NB4 (cell line): ENCODE measurements at regions not wholly inside any gene's neighbourhood (a gene's known extent, or its start where the extent isn't known, plus 50 kb on each side); places are given as distances from the start of the nearest gene placed in this dataset.

Experiments
- DNase-seq: peaks from one replicate; pipeline ENCODE4 v3.0.0; 2010; ENCODE audit warnings: low read depth
- H3K4me3 ChIP-seq: one replicate; pipeline ENCODE4 v1.5.1; 2011; ENCODE audit warnings: mild to moderate bottlenecking, low read depth, low read length, moderate library complexity
- CTCF ChIP-seq: IDR thresholded peaks from one replicate; pipeline ENCODE4 v1.5.1; 2012; ENCODE audit warnings: low read depth, low read length
- MAX ChIP-seq: IDR thresholded peaks from 2 replicates; pipeline ENCODE4 v1.6.1; 2011; ENCODE audit warnings: low read depth, low read length
- MYC ChIP-seq: IDR thresholded peaks from 2 replicates; pipeline ENCODE4 v1.6.1; 2011; ENCODE audit warnings: low read depth, low read length
- POLR2A ChIP-seq: IDR thresholded peaks from 2 replicates; pipeline ENCODE4 v1.6.1; 2011; ENCODE audit warnings: mild to moderate bottlenecking; ENCODE audit not compliant: insufficient read length; ENCODE audit errors: extremely low read depth

GRCh38 chr12:58154359-58154758 lies 213.0 kb downstream of the ATP23 start:
- H3K4me3 ChIP-seq: no peak overlapping the region
- no peak for TF ChIP-seq POLR2A
- TF ChIP-seq CTCF: no peak
- no peak for TF ChIP-seq MAX
- TF ChIP-seq MYC: no peak
- no peak for DNase-seq

GRCh38 chr12:58156697-58157096 lies 215.3 kb downstream of the ATP23 start:
- TF ChIP-seq POLR2A: no peak
- TF ChIP-seq CTCF: no peak
- no peak for TF ChIP-seq MYC
- no peak for TF ChIP-seq MAX
- no peak overlapping the region for H3K4me3 ChIP-seq

GRCh38 chr12:58159941-58160340 lies 218.6 kb downstream of the ATP23 start:
- TF ChIP-seq CTCF (no peak), MYC (no peak), POLR2A (no peak), MAX (no peak)
- H3K4me3 ChIP-seq: no peak overlapping the region

More at GRCh38 chr12:58156697-58157096, 215.3 kb downstream of the ATP23 start:
- no peak for DNase-seq

GRCh38 chr12:58161773-58162172 lies 220.4 kb downstream of the ATP23 start:
- no peak overlapping the region for H3K4me3 ChIP-seq
- TF ChIP-seq POLR2A: no peak
- TF ChIP-seq MAX: no peak
- TF ChIP-seq CTCF: no peak
- no peak for TF ChIP-seq MYC
- no peak for DNase-seq

More at GRCh38 chr12:58159941-58160340, 218.6 kb downstream of the ATP23 start:
- no peak for DNase-seq

- no peak overlapping the region for H3K4me3 ChIP-seq
- DNase-seq: no peak
- no peak for TF ChIP-seq CTCF
- TF ChIP-seq POLR2A: no peak
- TF ChIP-seq MAX: no peak
- TF ChIP-seq MYC: no peak
These were observed 221.7 kb downstream of the ATP23 start for GRCh38 chr12:58163021-58163420.

- no peak for DNase-seq
- no peak for TF ChIP-seq CTCF
- TF ChIP-seq MAX: no peak
- TF ChIP-seq POLR2A: no peak
- TF ChIP-seq MYC: no peak
- no peak overlapping the region for H3K4me3 ChIP-seq
These were observed 225.3 kb downstream of the ATP23 start for GRCh38 chr12:58166643-58167042.
